Activated CD4-positive, alpha-beta T cell treated with anti-CD3 and anti-CD28 coated beads, Interleukin-2, Interleukin-4, amounts not matched to agents 100 ng/mL and 50 ng/mL, durations not matched to agents 16 hours and 8 hours (primary cell): ENCODE measurements at regions not wholly inside any gene's neighbourhood (a gene's known extent, or its start where the extent isn't known, plus 50 kb on each side); places are given as distances from the start of the nearest gene placed in this dataset.

Experiments
- DNase-seq: peaks from one replicate; pipeline ENCODE4 v3.0.0-alpha.2; 2020; ENCODE audit warnings: low spot score

- DNase-seq: no peak
These were observed 579.5 kb downstream of the CAAP1 start for GRCh38 chr9:26313108-26313507.

DNA sequence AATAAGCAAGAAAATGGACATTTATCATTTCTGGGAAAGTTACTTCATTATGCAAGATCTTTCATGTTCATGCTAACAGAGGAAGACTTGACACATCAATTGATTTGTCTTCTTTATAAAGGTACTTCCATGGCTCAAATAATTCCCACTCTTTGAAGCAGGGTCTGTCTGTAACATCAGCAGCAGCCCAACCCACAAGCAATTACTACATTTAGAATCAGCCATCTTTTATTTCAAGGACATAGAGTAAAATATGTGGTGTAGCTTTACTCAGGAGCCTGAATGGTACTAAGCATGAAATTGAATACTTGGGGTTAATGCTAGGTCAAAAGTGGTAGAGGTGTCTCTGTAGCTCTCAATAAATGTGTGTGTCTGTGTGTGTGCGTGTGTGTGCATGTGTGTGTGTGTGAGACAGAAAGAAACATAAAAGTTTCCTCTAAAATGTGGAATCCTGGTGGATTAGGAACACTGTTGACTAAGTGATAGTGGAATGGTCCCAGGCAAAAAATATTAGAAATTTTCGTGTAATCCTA is 581.1 kb downstream of the CAAP1 start:
- no peak for DNase-seq

DNA sequence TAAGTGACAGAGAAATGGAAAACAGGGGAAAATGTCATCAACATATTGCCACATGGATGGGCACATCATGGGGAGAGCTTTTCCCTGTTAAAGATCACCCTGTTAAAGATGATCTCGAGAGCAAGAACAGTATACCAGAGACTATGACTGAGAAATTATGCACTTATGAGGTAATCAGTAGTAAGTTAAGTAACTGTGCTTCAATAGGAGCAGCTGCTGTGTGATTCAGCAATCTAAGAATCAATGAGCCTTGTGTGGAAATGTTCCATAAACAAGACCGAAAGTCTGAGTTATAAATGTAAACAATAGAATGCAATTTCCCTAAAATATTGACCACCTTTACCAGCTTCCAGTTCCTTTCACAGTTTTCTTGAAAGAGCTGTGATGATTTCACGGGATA is 582.3 kb downstream of the CAAP1 start:
- DNase-seq: no peak

- no peak for DNase-seq
These were observed 584.3 kb downstream of the CAAP1 start for GRCh38 chr9:26308328-26308727.

GRCh38 chr9:26301659-26302058 is 590.9 kb downstream of the CAAP1 start:
- DNase-seq: no peak

GRCh38 chr9:26301046-26301445 is 591.6 kb downstream of the CAAP1 start:
- no peak for DNase-seq

GRCh38 chr9:26296910-26297572 is 595.6 kb downstream of the CAAP1 start:
- DNase-seq: no peak

DNA sequence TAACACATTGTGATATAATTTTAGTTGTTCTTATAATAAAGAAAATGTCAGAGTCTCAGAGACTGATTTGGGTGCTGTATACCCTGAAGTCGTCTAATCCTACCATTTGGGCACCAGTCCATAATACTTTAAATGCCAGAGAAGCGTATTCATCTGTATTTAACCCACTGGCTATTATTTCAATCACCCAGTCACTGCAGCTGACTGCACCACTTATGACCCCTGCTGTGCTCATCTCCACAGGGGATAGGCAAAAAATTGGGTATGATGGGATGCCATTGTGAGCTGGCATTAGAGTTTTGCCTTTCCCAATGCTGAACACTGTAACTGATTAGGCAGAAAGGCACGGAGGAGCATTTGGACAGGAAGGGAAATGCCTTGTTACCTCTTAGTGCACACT is 599.7 kb downstream of the CAAP1 start:
- no peak for DNase-seq

- no peak for DNase-seq
These were observed 593.4 kb upstream of the TUSC1 start for GRCh38 chr9:26271495-26272122.

GRCh38 chr9:26266146-26266793 is 588.0 kb upstream of the TUSC1 start:
- no peak for DNase-seq

- no peak for DNase-seq
These were observed 586.7 kb upstream of the TUSC1 start for GRCh38 chr9:26264709-26265601.

DNA sequence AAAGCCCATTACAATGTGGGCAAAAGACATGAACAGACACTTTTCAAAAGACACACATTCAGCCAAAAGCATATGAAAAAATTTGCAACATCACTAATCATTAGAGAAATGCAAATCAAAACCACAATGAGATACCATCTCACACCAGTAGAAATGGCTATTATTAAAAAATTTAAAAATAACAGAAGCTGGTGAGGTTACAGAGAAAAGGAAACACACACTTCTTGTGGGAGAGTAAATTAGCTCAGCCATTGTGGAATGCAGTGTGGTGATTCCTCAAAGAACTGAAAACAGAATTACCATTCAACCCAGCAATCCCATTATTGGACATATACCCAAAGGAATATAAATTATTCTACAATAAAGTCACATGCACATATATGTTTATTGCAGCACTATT is 585.2 kb upstream of the TUSC1 start:
- DNase-seq: no peak

GRCh38 chr9:26262421-26263107 is 584.3 kb upstream of the TUSC1 start:
- no peak for DNase-seq

DNA sequence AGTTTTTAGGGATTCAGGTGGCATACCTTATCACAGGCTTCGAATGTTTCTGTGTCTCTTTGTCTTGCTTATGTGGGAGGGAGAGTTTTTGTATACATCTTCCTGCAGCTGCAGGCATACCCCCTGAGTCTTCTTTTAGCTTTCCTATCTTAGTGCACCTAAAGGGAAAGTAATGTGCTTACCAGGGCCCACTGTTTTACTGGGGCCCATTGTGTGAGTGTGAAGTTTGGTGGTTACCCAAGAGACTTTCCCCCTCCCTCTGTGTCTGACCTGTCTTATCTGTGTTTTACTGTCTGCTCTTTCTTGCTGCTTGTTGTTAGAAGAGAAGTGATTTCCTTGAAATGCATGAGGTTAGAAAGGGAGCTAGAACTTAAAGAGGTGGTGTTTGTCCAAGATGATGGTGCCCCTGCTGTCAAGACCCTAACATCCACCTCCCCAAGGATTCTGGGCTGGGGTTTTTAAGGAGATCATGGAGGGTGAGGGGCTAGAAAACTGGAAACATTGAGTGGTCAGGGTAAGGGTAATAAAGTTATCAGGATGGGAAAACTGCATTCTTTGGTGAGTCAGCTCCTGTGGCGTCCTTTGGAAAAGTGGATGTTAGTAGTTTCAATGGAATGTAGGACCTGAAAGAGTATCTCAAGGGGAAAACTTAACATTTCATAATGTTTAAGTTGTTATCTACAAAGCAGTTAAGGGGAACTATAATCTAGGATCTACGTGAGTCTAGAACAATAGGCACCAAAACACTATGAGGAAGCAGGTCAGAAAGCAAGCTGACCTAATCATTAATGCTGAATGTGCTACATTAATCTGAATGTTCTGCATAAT is 583.5 kb upstream of the TUSC1 start:
- DNase-seq: no peak

DNA sequence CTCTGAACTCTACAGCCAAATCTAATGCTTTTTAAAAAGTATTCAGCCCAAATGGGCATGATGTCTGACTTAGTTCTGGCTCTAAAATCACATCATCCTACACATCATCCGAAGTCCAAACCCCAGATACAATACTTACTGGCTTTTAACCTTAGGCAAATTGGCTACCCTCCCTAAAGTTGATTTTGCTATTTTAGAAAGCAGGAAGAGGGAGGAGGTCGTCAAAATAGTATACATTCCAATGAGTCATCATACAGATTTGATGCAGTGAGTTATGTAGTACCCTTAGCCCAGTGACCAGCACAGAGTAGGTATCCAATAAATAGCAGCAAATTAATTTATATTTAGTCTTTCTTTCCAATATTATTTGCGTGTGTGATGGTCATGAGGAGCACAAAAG is 582.0 kb upstream of the TUSC1 start:
- no peak for DNase-seq

DNA sequence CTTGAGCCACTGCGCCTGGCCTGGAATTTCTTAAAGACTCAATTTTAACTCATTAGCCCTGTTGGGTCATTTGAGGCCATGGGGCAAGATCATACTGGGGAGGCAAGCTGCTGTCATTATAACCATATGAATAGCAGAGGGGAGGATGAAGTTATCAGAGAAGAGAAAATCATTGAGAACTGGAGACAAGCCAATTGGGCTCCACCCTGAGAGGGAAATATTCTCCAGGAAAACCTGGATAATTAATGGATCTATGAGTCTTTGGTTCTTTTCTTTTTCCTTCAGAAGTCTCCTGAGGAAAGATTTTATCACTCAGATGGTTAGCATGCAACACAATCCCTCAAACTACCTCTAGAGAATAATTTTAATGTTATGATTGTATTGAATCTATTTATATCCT is 569.6 kb upstream of the TUSC1 start:
- no peak for DNase-seq

DNA sequence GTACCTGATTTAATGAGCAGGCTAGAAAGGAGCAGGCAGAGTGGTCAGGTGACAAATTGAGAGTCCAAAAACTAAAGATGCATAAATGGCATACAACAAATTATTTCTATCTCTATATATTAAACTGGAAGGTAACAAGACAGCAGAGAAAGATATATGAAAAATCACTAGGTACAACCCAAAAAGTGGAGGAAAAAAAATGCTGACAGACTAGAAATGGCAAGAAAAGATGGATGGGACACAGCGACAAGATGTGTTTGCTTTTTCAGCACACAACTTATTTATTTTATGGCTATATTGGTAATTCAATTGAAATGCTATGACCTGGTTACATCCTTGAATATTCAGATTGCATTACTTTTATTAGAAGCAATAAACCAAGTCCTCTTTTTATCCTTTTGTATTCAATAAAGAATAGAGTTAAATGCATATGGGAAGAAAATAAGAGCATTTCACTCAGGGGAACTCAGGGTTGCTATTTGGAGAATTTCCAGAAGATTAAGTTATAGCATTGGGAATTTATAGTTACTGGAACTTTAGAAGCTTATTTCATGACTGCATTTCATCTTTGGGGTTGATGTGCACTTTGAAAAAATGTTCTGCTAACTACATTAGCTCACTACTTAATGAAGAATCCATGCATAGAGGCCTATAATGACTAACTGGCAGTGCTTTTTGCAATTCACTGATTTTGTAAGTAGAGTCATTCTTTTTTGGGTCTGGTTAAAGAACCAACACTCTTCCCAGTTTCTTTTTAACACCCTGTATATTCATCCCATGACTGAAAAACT is 566.6 kb upstream of the TUSC1 start:
- no peak for DNase-seq

DNA sequence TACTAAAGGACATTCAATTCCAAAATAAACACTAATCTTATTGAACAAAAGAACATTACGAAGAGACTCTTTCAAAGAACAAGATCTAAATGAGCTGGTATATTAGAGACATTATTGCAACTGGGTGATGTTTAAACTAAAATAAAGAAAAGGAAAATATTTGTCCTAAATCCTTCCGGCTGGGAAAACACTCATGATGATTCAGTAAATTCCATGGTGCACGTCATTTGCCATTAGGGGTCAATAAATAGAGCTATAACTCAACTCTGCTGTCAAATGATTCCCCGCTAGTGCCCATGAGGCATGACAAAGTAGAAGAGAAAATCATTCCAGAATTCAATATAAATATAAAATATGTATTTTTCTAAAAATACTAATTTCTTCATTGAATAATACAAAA is 565.5 kb upstream of the TUSC1 start:
- DNase-seq: no peak

- no peak for DNase-seq
These were observed 564.9 kb upstream of the TUSC1 start for GRCh38 chr9:26243029-26243697.
